ENCODE measurements at regions not wholly inside any gene's neighbourhood (a gene's known extent, or its start where the extent isn't known, plus 50 kb on each side); places are given as distances from the start of the nearest gene placed in this dataset.

- TF ChIP-seq CTCF (IDR thresholded peaks at IDR 0.05; ENCODE audit: control insufficient read depth, insufficient read depth, low read depth, low read length, missing control alignments) = no peak
- DNase-seq (ENCODE audit: low read depth) = no peak
- no peak overlapping the region for H3K4me3 ChIP-seq (ENCODE audit: control insufficient read depth, low read depth, low read length)
Measured at GRCh38 chr15:27693280-27693679, 405.8 kb downstream of the OCA2 start.

- no peak overlapping the region for H3K4me3 ChIP-seq (ENCODE audit: control insufficient read depth, low read depth, low read length)
- TF ChIP-seq CTCF (IDR thresholded peaks at IDR 0.05; ENCODE audit: control insufficient read depth, insufficient read depth, low read depth, low read length, missing control alignments) = no peak
Measured at GRCh38 chr15:27692438-27692837, 406.7 kb downstream of the OCA2 start.

GRCh38 chr15:27690290-27690689 is 408.8 kb downstream of the OCA2 start:
- no peak overlapping the region for H3K4me3 ChIP-seq (ENCODE audit: control insufficient read depth, low read depth, low read length)
- no peak for TF ChIP-seq CTCF (IDR thresholded peaks at IDR 0.05; ENCODE audit: control insufficient read depth, insufficient read depth, low read depth, low read length, missing control alignments)
- DNase-seq (ENCODE audit: low read depth) = no peak

More at GRCh38 chr15:27692438-27692837, 406.7 kb downstream of the OCA2 start:
- DNase-seq (ENCODE audit: low read depth) = no peak

GRCh38 chr15:27686971-27687370 is 412.1 kb downstream of the OCA2 start:
- H3K4me3 ChIP-seq (ENCODE audit: control insufficient read depth, low read depth, low read length) = no peak overlapping the region
- TF ChIP-seq CTCF (IDR thresholded peaks at IDR 0.05; ENCODE audit: control insufficient read depth, insufficient read depth, low read depth, low read length, missing control alignments) = no peak
- no peak for DNase-seq (ENCODE audit: low read depth)

- no peak overlapping the region for H3K4me3 ChIP-seq (ENCODE audit: control insufficient read depth, low read depth, low read length)
Measured at GRCh38 chr15:27686369-27686768, 412.7 kb downstream of the OCA2 start.

GRCh38 chr15:27685644-27686043 is 413.5 kb downstream of the OCA2 start:
- TF ChIP-seq CTCF (IDR thresholded peaks at IDR 0.05; ENCODE audit: control insufficient read depth, insufficient read depth, low read depth, low read length, missing control alignments) = no peak

More at GRCh38 chr15:27686369-27686768, 412.7 kb downstream of the OCA2 start:
- no peak for DNase-seq (ENCODE audit: low read depth)
- TF ChIP-seq CTCF (IDR thresholded peaks at IDR 0.05; ENCODE audit: control insufficient read depth, insufficient read depth, low read depth, low read length, missing control alignments) = no peak

GRCh38 chr15:27683121-27683520 is 416.0 kb downstream of the OCA2 start:
- DNase-seq (ENCODE audit: low read depth) = no peak
- TF ChIP-seq CTCF (IDR thresholded peaks at IDR 0.05; ENCODE audit: control insufficient read depth, insufficient read depth, low read depth, low read length, missing control alignments) = no peak
- no peak overlapping the region for H3K4me3 ChIP-seq (ENCODE audit: control insufficient read depth, low read depth, low read length)

More at GRCh38 chr15:27685644-27686043, 413.5 kb downstream of the OCA2 start:
- no peak overlapping the region for H3K4me3 ChIP-seq (ENCODE audit: control insufficient read depth, low read depth, low read length)
- DNase-seq (ENCODE audit: low read depth) = no peak
